GM23248 (cell line): ENCODE measurements at regions not wholly inside any gene's neighbourhood (a gene's known extent, or its start where the extent isn't known, plus 50 kb on each side); places are given as distances from the start of the nearest gene placed in this dataset.

Experiments
- EZH2 ChIP-seq: fragments of 200-600 bp; sonication (generic); IDR thresholded peaks from 2 replicates; pipeline ENCODE4 v1.6.1; 2018; ENCODE audit warnings: antibody characterized with exemption, mild to moderate bottlenecking; ENCODE audit not compliant: insufficient read depth, poor library complexity, severe bottlenecking
- EZH2phosphoT487 ChIP-seq: fragments of 200-600 bp; sonication (generic); IDR thresholded peaks from 2 replicates; pipeline ENCODE4 v1.6.1; 2018; ENCODE audit warnings: antibody characterized with exemption, moderate library complexity, mild to moderate bottlenecking, low read depth; ENCODE audit not compliant: insufficient read depth

- TF ChIP-seq EZH2phosphoT487, result no peak
- TF ChIP-seq EZH2, result no peak
Measured at GRCh38 chr9:1256178-1256577, 206.0 kb downstream of the DMRT2 start.
